UCSD-AML1 (cell line): ENCODE measurements at regions not wholly inside any gene's neighbourhood (a gene's known extent, or its start where the extent isn't known, plus 50 kb on each side); places are given as distances from the start of the nearest gene placed in this dataset.

Source experiments
- DNase-seq: peaks from one replicate; lab custom pipeline; 2025; ENCODE audit not compliant: unreplicated experiment; lab: John Stamatoyannopoulos, UW

GRCh38 chr1:81498471-81499462 lies 302.0 kb upstream of the ADGRL2 start:
- DNase-seq, result no peak

GRCh38 chr1:81496349-81496748 lies 304.4 kb upstream of the ADGRL2 start:
- no peak for DNase-seq

GRCh38 chr1:81493102-81493869 lies 307.4 kb upstream of the ADGRL2 start:
- no peak for DNase-seq

GRCh38 chr1:81492628-81493027 lies 308.1 kb upstream of the ADGRL2 start:
- no peak for DNase-seq

GRCh38 chr1:81490614-81491013 lies 310.1 kb upstream of the ADGRL2 start:
- DNase-seq, result no peak

- DNase-seq, result no peak
Measured at GRCh38 chr1:81489372-81489934, 311.3 kb upstream of the ADGRL2 start.

- no peak for DNase-seq
Measured at GRCh38 chr1:81484284-81484683, 316.4 kb upstream of the ADGRL2 start.

GRCh38 chr1:81478219-81478618 lies 322.5 kb upstream of the ADGRL2 start:
- no peak for DNase-seq

- DNase-seq, result no peak
Measured at GRCh38 chr1:81477710-81478109, 323.0 kb upstream of the ADGRL2 start.

- DNase-seq, result no peak
Measured at GRCh38 chr1:81472387-81472786, 328.3 kb upstream of the ADGRL2 start.

GRCh38 chr1:81471255-81471654 lies 329.5 kb upstream of the ADGRL2 start:
- DNase-seq, result no peak

GRCh38 chr1:81470275-81470674 lies 330.5 kb upstream of the ADGRL2 start:
- no peak for DNase-seq

- DNase-seq, result no peak
Measured at GRCh38 chr1:81467383-81467782, 333.4 kb upstream of the ADGRL2 start.

GRCh38 chr1:81466961-81467360 lies 333.8 kb upstream of the ADGRL2 start:
- no peak for DNase-seq

- no peak for DNase-seq
Measured at GRCh38 chr1:81463936-81464837, 336.5 kb upstream of the ADGRL2 start.

GRCh38 chr1:81459043-81459442 lies 341.7 kb upstream of the ADGRL2 start:
- no peak for DNase-seq

- DNase-seq, result no peak
Measured at GRCh38 chr1:81458186-81458585, 342.5 kb upstream of the ADGRL2 start.

GRCh38 chr1:81455481-81455880 lies 345.3 kb upstream of the ADGRL2 start:
- no peak for DNase-seq

- no peak for DNase-seq
Measured at GRCh38 chr1:81453971-81454370, 346.8 kb upstream of the ADGRL2 start.

- no peak for DNase-seq
Measured at GRCh38 chr1:81453367-81453703, 347.4 kb upstream of the ADGRL2 start.
